ENCODE measurements at regions not wholly inside any gene's neighbourhood (a gene's known extent, or its start where the extent isn't known, plus 50 kb on each side); places are given as distances from the start of the nearest gene placed in this dataset.

DNA sequence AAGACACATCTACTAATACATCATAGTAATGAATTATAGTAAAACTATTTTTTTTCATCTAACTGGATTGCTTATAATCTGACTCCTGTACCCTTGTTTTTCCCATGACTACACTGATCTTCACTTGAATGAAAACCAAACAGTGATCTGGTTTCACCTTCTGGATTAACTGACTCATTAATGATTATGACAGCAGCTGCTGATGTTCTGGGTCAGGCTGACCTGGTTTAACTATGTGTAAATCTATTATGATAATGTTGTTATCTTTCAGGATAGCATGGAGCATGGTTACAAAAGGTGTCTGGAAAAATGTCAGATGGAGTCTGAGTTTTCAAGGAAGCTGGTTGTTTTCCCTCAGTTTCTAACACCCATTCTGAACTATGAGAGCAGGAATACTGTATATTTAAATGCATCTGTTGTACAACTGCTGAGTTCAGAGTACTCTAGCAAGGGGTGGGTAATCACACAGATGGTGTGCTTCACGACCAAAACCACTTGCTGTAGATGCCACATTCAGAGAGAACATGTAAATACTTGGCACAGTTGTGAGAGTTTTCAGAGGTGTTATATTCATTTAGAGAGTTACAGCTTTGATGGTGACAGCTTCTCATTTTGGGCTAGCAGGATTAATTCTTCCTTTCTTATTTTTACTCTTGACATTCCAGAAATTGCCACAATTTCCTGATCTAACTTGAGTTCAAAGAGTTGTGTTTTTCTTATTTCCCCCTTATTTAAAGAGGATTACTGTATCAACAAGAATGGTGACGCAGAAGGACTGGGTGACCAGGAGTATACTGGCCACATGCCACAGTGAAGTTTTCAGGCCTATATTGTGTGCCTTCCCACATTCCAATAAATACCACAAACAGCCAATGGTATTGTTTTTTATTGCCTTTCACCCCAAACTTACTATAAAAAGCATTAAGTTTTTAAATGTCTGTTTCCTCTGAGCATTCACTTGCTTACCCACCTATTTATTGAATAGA is 249.7 kb upstream of the TET2 start:
- peak; percentile 25 for DNase-seq (ENCODE audit: low spot score)

DNA sequence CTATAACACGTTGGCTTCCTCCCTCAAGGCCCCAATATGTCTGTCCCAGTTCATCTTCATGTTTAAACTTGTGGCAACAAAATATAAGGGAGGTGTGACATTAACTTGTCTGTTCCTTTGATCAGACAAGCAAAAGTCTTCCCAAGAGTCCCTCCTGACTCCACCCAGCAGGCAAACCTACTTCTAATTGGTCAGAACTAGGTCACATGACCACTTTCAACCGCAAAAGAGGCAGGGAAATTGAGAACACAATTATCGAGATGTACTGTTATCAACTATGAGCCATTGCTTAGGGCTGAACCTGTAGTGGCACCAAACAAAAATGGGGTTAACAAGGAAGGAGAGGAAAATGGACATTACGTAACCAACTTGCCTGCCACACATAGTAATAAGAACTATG is 246.8 kb upstream of the TET2 start:
- DNase-seq (ENCODE audit: low spot score), result no peak

DNA sequence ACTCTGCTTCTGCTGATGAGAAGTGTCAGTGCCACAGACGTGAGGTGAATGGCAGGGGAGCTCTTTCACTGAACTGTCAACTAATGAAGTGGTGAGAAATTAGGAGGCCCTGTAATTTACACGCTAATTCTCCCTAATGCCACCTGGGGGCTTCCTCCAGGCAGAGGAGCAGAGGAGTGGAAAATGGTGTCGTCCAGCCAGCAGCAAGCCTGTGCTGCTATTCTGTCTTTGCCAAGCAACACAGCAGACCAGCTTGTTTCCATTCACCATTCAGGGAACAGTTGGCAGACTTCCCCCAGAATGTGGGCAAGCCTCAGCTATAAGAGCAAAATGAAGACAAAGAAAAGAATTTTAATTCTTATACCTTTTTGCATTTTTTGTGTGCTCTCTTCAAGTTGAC is 245.2 kb upstream of the TET2 start:
- no peak for DNase-seq (ENCODE audit: low spot score)

DNA sequence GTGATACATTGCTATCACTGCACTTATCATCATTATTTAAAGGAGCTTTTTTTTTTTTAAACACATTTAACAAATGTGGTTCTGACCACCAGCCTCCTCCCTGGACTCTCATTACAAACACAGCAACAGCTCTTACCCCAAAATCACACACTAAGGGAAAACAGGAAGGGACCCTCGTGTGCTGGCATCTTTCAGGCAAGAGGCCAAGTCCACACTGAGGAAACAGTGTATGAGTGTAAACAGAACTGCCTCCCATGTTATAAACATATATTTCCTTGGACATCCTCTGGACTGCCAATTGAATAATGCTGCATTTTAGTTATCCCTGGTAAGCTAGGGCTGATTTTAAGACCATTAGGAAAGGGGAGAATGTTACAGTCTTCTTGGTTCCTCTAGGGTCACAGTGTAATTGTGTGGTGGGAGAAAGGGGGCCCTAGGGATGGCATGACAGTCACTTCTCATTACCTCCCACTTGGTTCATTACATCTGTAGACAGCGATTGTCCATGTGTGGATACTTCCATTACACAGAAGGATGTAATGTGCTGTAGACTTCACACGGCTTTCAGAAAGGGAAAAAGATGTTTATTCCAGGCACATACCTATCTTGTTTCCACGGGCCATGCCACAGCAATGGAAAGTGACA is 244.6 kb upstream of the TET2 start:
- DNase-seq (ENCODE audit: low spot score), result no peak

DNA sequence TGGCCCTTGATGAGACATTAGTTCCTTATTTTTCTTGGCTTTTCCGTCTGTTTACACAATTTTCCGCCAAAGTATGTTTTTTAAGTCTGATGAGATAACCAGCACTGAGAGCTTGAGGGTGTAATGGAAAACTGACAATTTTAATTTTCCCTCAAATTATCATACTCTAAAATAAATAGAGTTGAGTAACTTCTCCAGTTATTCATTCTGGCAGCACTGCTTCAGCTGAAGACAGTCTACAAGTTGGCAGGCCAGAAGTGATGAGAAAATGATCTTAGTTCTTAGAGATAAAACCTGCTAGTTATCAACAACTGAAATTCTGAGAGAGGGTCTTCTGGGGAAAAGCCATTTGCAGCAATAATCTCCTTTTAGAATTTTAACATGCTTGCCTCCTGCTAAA is 241.6 kb upstream of the TET2 start:
- DNase-seq (ENCODE audit: low spot score), result no peak

DNA sequence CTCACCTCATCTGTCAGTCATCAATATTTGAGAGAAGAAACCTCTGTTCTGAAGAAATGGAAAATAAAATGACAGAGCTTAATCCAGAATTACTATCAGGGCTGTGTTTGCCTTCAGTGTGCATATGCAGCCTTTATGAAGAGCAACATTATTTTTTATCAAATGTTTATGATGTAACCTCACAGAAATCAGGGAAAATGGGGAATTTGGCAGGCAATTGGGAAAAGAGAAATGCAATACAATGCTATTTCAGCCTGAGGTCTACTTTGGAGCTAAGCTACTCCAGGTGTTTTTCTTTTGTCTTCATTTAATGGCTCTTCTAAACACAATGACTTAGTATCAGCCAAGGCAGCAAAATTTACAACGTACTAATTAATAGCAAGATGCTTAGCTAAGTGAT is 241.1 kb upstream of the TET2 start:
- no peak for DNase-seq (ENCODE audit: low spot score)

DNA sequence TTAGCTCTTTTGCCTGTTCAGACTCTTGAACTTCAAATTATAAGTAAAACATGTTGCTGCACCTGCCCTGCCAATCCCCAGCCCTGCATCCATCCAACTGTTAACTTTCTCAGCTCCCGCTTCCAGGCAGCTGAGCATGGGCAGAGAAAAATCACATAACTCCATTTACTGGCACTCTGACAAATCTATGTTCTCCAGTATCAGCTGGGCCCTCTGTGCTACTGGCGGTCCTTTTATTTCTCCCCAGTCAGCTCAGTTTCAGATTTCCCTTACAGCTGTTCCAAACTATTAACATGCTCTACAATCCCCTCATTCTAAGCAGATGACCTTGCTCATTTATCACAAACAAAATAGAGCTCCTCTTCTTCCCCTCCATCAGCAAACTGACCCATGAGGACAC is 240.4 kb upstream of the TET2 start:
- no peak for DNase-seq (ENCODE audit: low spot score)

DNA sequence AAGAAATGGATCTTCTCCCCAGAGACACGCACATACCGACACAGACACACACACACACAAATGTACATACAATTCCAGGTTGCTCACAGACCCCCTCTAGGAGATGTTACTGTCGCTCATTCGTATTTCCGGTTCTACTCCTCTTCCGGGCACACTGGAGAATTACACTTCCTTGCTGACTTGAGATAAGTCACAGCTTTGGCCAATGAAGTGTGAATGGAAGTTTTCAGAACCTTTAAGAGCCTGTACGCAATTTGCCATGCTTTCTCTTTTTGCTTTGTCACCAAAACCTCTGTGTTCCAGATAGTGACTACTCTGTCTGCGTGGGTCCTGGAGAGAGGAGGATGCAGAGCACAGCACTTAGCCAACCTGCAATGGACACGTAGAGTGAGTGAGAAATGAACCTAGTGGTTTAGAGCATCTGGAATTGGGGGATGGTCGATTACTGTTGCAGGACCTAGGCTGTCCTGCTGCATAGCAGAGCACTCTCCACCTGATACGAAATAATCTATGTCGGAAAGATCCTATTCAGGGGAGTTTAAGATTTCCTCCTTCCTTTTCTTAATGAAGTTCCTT is 239.5 kb upstream of the TET2 start:
- peak; percentile 64 for DNase-seq (ENCODE audit: low spot score)

DNA sequence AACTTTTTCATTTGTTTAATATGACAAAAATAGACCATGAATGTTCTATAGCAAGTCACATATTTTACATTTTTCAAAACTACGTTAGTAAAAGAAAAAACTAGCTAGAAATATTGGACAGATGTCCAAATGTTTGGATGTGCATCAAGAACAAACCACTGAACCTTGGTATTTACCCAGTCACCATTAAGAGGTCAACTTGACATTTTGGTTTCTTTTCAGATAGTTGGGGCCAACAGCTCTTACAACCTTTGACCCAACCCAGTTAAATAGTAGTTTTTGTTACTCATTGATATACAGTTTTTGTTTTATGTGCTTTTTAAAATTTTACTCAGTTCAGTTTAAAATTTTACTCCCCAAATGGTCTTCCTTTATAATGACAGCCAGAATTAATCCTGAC is 238.7 kb upstream of the TET2 start:
- DNase-seq (ENCODE audit: low spot score), result no peak

DNA sequence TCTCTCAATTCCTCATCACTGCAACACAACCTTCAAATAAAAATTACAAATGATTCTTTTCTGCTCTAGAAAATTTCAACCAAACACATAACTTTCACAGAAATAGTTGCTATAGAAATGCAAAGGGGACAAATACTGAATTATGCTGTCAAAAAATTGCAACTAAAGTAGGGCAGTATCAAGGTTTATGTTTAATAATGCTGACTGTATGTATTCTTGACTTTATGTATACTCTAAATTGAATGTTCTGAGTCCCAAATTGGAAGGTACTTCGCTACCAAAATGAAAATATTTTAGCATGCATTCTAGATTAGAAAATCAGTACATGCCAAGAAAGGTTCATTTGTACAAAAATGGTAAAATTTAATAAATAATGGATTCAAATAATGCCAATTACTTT is 237.3 kb upstream of the TET2 start:
- no peak for DNase-seq (ENCODE audit: low spot score)

DNA sequence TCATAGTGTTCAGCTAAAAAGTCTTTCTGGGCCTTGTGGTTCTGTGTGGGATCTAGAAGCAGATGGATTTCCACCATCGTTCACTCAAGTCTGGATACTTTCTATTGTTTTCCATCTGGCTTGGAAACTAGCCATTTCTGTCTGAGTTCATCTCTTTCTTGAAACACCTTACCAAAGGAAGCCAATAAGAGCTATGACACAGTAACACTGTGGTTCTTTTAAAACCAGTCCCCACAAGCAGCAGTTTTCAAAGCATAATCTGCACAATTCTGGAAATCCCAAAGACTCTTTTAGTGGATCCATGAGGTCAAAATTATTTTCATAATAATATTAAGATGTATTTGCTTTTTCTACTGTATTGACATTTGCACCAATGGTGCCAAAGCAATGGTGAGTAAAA is 234.2 kb upstream of the TET2 start:
- DNase-seq (ENCODE audit: low spot score), result no peak

DNA sequence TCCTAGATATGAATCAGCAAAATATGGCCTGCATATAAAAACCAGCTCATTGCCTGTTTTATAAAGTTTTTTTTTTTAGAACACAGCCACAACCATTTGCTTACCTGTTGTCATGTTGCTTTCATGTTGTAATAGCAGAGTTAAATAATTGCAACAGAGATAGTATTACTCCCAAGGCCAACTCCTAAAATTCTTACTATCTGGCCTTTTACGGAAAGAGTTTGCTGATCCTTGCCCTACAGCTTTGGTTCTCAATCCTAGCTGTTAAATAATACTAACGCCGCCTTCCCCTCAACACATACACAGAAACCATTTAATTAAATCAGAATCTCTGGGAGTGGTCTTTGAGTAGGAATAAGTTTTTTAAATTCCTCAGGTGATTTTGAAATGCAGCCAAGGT is 231.3 kb upstream of the TET2 start:
- no peak for DNase-seq (ENCODE audit: low spot score)

DNA sequence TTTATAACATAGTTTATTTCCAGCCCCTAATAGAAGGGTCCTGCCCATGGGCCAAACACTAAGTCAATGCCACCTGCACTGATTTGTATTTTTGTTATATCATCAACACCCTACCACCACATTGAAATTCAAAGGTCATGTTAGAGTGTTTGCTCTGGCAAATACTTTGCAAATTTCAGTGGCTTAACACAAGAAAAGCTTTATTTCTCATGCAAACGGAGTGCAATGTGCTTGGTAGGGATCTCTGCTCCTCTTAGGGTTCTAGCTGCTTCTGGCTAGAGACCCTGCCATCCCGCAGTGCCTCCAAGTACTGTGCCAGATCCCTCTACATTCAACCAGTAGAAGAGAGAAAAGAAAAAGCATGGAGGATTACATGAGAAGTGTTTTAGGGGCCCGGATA is 230.8 kb upstream of the TET2 start:
- DNase-seq (ENCODE audit: low spot score), result no peak

DNA sequence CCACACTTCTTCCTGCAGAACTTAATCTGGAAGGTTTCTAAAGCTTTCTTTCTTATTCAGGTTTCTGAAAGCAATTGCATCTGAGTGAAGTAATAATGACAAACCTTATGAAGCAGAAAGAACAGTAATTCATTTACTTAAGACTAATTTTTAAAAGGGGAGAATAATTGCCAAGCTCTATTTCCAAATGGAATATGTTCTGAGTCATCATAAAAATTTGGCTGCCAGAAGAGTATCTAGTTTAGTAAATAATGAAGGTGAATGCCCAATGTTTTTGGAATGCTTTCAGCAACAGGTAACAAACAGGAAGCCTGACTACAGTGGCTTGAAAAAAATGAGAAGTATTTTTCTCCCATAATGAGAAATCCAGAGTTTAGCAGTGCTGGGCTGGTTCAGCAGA is 227.3 kb upstream of the TET2 start:
- peak; percentile 8 for DNase-seq (ENCODE audit: low spot score)

DNA sequence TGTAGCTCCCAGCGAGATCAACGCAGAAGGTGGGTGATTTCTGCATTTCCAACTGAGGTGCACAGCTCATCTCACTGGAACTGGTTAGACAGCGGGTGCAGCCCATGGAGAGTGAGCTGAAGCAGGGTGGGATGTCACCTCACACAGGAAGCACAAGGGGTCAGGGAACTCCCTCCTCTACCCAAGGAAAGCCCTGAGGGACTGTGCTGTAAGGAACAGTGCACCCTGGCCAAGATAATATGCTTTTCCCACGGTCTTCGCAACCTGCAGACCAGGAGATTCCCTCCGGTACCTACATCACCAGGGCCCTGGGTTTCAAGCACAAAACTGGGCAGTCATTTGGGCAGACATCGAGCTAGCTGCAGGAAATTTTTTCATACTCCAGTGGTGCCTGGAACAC is 216.4 kb upstream of the TET2 start:
- DNase-seq (ENCODE audit: low spot score), result no peak

DNA sequence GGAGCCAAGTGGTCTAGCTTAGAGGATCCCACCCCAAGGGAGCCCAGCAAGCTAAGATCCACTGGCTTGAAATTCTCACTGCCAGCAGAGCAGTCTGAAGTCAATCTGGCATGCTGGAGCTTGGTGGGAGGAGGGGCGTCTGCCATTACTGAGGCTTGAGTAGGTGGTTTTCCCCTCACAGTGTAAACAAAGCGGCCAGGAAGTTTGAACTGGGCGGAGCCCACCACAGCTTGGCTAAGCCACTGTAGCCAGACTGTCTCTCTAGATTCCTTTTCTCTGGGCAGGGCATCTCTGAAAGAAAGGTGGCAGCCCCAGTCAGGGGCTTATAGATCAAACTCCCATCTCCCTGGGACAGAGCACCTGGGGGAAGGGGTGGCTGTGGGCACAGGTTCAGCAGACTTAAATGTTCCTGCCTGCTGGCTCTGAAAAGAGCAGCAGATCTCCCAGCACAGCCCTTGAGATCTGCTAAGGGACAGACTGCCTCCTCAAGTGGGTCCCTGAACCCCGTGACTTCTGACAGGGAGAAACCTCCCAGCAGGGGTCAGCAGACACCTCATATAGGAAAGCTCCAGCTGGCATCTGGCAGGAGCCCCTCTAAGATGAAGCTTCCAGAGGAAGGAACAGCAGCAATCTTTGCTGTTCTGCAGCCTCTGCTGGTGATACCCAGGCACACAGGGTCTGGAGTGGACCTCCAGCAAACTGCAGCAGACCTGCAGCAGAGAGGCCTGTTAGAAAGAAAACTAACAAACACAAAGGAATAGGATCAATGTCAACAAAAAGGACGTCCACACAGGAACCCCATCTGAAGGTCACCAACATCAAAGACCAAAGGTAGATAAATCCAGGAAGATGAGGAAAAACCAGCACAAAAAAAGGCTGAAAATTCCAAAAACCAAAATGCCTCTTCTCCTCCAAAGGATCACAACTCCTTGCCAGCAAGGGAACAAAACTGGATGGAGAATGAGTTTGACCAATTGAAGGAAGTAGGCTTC is 215.6 kb upstream of the TET2 start:
- DNase-seq (ENCODE audit: low spot score), result peak; percentile 49

DNA sequence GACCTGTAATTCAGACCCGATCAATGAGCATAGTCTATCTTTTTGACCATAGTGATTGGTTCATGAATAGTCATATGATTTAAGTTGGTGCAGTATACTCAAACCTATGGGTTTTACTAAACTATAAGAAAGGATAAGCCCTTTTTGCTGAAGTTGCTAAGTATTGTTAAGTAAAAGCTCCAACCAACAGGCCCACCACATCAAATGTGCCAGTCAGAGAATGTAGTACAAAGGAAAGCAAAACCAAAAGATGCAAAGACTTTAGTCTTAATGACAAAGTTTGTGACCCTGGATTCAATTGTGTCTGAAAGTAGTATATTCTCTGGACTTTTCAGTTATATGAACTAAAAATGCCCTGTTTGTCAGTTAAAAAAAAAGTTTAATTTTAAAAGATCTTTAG is 208.1 kb upstream of the TET2 start:
- no peak for DNase-seq (ENCODE audit: low spot score)

DNA sequence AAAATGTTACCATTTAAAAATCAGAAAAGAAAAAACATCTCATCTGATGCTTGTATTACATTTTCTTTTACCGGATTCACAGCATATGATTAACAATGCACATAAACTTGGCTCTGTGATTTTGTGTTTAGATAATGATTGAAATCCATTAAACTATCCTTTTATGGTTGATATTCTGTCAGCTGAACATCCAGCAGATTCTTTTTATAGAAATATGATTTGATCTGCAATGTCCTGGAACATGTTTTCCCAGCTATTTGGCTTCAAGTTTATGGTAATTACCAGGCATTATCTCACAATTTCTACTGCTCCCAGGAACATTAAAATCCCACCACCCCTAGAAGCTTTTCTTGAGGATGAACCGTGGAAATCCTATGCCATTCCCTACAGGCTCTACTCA is 205.7 kb upstream of the TET2 start:
- DNase-seq (ENCODE audit: low spot score), result no peak

DNA sequence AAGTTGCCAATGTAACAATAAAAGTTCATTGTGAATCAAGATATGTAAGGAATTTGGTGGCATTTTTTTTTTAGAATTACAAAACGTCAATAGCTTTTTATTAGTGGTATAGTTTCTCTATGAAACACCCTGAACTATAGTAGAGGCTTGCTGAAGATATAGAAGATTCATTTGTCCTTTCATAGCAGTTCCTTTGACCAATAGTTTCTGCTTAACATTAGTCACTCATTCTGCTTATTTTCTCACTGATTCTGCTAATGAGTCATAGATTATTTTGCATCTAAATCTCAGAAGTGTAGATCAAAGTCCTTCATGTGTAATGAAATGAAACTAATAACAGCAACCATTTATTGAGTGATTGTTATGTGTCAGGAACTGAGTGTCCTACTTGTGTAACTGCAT is 205.0 kb upstream of the TET2 start:
- peak; percentile 67 for DNase-seq (ENCODE audit: low spot score)

DNA sequence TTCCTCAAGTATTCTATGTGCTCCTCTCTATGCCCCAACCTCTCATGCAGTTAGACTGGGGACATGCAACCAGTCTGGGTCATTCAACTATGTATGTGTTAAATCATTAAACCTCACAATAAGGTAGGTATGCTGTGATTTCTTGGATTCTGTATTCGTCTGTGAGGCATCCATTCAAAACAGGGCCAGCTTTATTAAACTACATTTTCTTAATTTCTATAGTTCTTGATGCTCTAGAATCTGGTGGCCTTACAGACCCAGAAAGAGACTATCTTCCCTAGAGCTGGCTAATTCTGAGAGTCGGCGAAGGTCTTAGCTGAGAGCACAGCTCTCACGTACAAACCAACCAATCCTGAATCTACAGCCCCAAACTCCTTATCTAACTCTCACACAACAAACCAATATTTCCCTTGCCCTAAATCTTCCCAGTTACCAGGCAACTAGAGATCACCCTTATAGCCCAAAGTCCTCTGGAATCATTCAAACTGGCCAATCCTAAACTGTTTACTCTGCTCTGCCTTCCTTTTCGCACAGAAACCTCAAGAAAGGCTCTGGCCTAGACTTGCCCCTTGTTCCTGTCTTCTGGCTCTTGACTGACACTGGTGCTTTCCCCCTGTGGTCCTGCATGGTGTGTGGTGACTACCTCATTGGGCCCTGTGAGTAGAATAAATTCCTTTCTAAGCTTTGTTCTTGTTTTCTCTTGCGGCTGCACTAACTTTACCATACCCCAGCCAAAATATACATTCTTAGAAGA is 203.5 kb upstream of the TET2 start:
- DNase-seq (ENCODE audit: low spot score), result no peak

DNA sequence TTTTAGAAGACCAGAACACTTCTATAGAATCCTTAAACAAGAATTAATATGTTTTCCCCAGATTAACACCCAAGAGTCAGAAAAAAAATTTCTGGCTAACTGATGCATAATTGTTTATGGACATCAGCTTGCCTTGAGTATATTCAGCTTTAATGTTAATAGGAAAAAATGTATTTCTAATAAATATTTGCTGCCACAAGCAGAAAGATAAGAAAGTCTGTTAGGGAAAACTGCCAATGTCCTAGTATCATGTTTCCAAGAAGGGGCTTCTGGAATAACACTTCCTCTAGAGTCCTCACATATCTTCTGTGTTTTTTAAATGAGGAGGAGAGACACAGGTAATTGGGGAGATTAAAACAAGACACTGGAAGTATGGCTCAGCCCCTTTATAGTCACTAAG is 202.1 kb upstream of the TET2 start:
- DNase-seq (ENCODE audit: low spot score), result no peak

All from kidney tubule cell (primary cell).